Esophagus muscularis mucosa (tissue), 4 donors: ENCODE measurements at regions not wholly inside any gene's neighbourhood (a gene's known extent, or its start where the extent isn't known, plus 50 kb on each side); places are given as distances from the start of the nearest gene placed in this dataset.

Experiments
- DNase-seq: peaks from one replicate; pipeline ENCODE4 v3.0.0-alpha.2; 2017; ENCODE audit errors: extremely low spot score
- H3K27ac ChIP-seq, 4 donors: fragments of 200-600 bp; sonication (generic); replicated peaks in 1 of 4; 1 replicate in 3 of 4; 2 replicates in 1 of 4; pipeline ENCODE4 v1.5.1; 2016 to 2019; ENCODE audit warnings: mild to moderate bottlenecking in 1 of 4
- H3K27me3 ChIP-seq, 4 donors: fragments of 200-600 bp; sonication (generic); one replicate each; pipeline versions ENCODE4 v1.5.1 to v1.6.0; 2016 to 2019
- H3K36me3 ChIP-seq, 4 donors: fragments of 200-600 bp; sonication (generic); one replicate each; pipeline ENCODE4 v1.5.1; 2016 to 2019
- H3K4me1 ChIP-seq, 4 donors: fragments of 200-600 bp; sonication (generic); one replicate each; pipeline ENCODE4 v1.5.1; 2016 to 2019
- H3K4me3 ChIP-seq, 4 donors: fragments of 200-600 bp; sonication (generic); 1 replicate in 2 of 4; 2 replicates in 2 of 4; pipeline ENCODE4 v1.5.1; 2016 to 2019; ENCODE audit warnings: mild to moderate bottlenecking in 4 of 4, moderate library complexity in 1 of 4
- H3K9me3 ChIP-seq, 4 donors: fragments of 200-600 bp; sonication (generic); 1 replicate in 3 of 4; 2 replicates in 1 of 4; pipeline ENCODE4 v1.5.1; 2016 to 2019
- EP300 ChIP-seq: sonication (generic); formaldehyde crosslinking; IDR thresholded peaks from one replicate; pipeline ENCODE4 v1.6.1; 2017; ENCODE audit warnings: antibody characterized with exemption
- POLR2A ChIP-seq: fragments of 450-650 bp; IDR thresholded peaks from one replicate; pipeline ENCODE4 v1.6.1; 2017; ENCODE audit warnings: antibody characterized with exemption, moderate library complexity, mild to moderate bottlenecking, low read depth
- POLR2AphosphoS5 ChIP-seq, 2 donors: sonication (generic); formaldehyde crosslinking; IDR thresholded peaks; one replicate each; pipeline ENCODE4 v1.6.1; 2017; ENCODE audit warnings: antibody characterized with exemption in 2 of 2
- WGBS: methylation state at CpG from one replicate; pipeline ENCODE4 v1.1.5; 2018; 5-methylcytosine and 5-hydroxymethylcytosine counted together
- intact Hi-C: fragments of 100-400 bp; cut with DNase I; formaldehyde crosslinking; loops from one replicate; pipeline ENCODE4 v1.15.1; 2023
- TF ChIP-seq, protein P1 (sequence below), 3 experiments: fragments of 200-600 bp in 2 of 3; fragments of 450-650 bp in 1 of 3; sonication (generic) in 2 of 3; IDR thresholded peaks; one replicate each; pipeline ENCODE4 v1.5.1; 2017 to 2019; ENCODE audit warnings: antibody characterized with exemption in 3 of 3, mild to moderate bottlenecking in 2 of 3, moderate library complexity in 1 of 3

GRCh38 chr7:97272237-97272975 lies 154.9 kb downstream of the SDHAF3 start:
- Histone ChIP-seq H3K27ac (no peak overlapping the region), H3K36me3 (no peaks in the 10 kb centered on the region), H3K9me3 (no peaks in the 10 kb centered on the region), H3K4me3 (no peak overlapping the region), H3K4me1 (no peaks in the 10 kb centered on the region), H3K27me3 (no peaks in the 10 kb centered on the region)
- intact Hi-C loops, result no loop called here
- TF ChIP-seq POLR2A (no peak), POLR2AphosphoS5 (IDR thresholded peaks at IDR 0.05) (no peak)
- DNase-seq, result no peak
- WGBS, result 71% methylated on average over 7 of the region's 7 CpGs

DNA sequence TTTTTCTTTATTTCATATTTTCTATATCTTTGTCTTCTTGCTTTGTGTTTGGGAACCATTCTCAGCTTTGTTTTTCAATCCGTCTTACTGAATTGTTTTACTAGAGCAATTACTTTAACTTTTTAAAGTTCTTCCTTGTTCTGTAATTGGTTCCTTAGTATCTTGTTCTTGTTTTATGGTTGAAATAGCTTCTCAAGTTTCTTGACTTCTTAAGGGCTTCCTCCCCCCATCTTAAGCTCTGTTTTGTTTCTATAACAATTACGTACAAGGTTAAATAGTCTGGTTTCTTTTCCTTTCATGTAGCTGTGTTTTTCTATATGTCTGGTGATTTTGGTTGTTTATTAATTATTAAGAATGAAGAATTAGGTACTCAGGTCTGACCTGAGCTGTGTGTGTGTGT lies 158.0 kb downstream of the SDHAF3 start:
- Histone ChIP-seq H3K27me3 (no peaks in the 10 kb centered on the region), H3K9me3 (no peaks in the 10 kb centered on the region), H3K27ac (no peak overlapping the region), H3K4me1 (no peaks in the 10 kb centered on the region), H3K36me3 (no peaks in the 10 kb centered on the region), H3K4me3 (no peak overlapping the region)
- no peak for DNase-seq
- 81% methylated on average over 2 of the region's 2 CpGs for WGBS
- TF ChIP-seq POLR2AphosphoS5 (IDR thresholded peaks at IDR 0.05) (no peak), EP300 (no peak), POLR2A (no peak)
- TF ChIP-seq, protein P1, sequence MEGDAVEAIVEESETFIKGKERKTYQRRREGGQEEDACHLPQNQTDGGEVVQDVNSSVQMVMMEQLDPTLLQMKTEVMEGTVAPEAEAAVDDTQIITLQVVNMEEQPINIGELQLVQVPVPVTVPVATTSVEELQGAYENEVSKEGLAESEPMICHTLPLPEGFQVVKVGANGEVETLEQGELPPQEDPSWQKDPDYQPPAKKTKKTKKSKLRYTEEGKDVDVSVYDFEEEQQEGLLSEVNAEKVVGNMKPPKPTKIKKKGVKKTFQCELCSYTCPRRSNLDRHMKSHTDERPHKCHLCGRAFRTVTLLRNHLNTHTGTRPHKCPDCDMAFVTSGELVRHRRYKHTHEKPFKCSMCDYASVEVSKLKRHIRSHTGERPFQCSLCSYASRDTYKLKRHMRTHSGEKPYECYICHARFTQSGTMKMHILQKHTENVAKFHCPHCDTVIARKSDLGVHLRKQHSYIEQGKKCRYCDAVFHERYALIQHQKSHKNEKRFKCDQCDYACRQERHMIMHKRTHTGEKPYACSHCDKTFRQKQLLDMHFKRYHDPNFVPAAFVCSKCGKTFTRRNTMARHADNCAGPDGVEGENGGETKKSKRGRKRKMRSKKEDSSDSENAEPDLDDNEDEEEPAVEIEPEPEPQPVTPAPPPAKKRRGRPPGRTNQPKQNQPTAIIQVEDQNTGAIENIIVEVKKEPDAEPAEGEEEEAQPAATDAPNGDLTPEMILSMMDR (IDR thresholded peaks at IDR 0.05), result no peak
- intact Hi-C loops, result no loop called here

DNA sequence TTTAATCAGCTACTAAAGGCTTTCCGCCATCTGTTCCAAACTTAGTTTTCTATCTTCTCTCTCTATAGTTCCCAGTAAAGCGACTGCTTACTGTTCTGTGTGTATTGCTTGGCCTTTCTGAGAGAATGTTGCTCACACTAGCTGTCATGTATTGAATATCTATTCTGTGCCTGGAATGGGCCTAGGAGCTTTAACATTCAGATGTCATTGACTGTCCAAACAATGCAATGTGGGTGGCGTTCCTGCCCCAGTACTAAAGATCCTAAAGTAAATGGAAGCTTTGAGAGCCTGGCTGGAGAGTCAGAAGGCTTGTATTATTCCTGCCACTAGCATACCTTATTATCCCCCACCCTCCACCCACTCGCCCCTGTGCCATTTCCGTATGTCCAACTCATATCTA lies 163.5 kb downstream of the SDHAF3 start:
- Histone ChIP-seq H3K27me3 (no peaks in the 10 kb centered on the region), H3K4me1 (no peaks in the 10 kb centered on the region), H3K36me3 (no peaks in the 10 kb centered on the region), H3K4me3 (no peak overlapping the region), H3K27ac (no peak overlapping the region), H3K9me3 (no peaks in the 10 kb centered on the region)
- TF ChIP-seq POLR2AphosphoS5 (IDR thresholded peaks at IDR 0.05) (no peak), POLR2A (no peak), EP300 (no peak)
- TF ChIP-seq, protein P1 (IDR thresholded peaks at IDR 0.05), result no peak
- intact Hi-C loops, result no loop called here
- WGBS, result 71% methylated on average over 5 of the region's 5 CpGs
- no peak for DNase-seq

GRCh38 chr7:97285348-97285747 lies 167.8 kb downstream of the SDHAF3 start:
- H3K27me3 ChIP-seq, result no peaks in the 10 kb centered on the region
- H3K4me1 ChIP-seq, result no peaks in the 10 kb centered on the region
- no peaks in the 10 kb centered on the region for H3K36me3 ChIP-seq
- WGBS, result 52% methylated on average over 2 of the region's 2 CpGs
- no peak overlapping the region for H3K27ac ChIP-seq
- no peaks in the 10 kb centered on the region for H3K9me3 ChIP-seq
- no peak for DNase-seq
- H3K4me3 ChIP-seq, result no peak overlapping the region
- intact Hi-C loops, result no loop called here
- TF ChIP-seq EP300, result no peak
- TF ChIP-seq, protein P1 (IDR thresholded peaks at IDR 0.05), result no peak
- no peak for TF ChIP-seq POLR2AphosphoS5 (IDR thresholded peaks at IDR 0.05)
- TF ChIP-seq POLR2A, result no peak

DNA sequence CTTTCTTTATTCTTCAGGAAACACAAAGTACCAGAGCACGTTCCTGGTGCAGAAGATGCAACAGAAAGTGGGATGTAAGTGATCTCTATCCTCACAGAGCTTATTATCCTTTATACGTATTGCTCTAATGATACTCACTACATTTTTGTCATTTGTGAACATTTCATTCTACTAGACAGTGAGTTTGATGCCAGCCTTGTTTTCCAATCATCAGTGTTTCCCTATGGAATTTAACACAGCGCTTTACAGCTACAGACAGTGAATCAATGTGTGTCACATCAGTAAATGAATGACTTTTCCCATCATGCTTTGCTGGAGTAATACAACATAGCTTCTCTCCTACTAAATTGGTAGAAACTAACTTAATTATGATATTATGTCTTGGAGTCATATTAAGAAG lies 175.5 kb downstream of the SDHAF3 start:
- no peaks in the 10 kb centered on the region for H3K36me3 ChIP-seq
- 76% methylated on average over 3 of the region's 3 CpGs for WGBS
- intact Hi-C loops, result no loop called here
- DNase-seq, result no peak
- no peaks in the 10 kb centered on the region for H3K9me3 ChIP-seq
- TF ChIP-seq, protein P1 (IDR thresholded peaks at IDR 0.05), result no peak
- TF ChIP-seq POLR2A (no peak), EP300 (no peak), POLR2AphosphoS5 (IDR thresholded peaks at IDR 0.05) (no peak)
- H3K27ac ChIP-seq, result no peak overlapping the region
- no peak overlapping the region for H3K4me3 ChIP-seq
- H3K4me1 ChIP-seq, result no peaks in the 10 kb centered on the region
- H3K27me3 ChIP-seq, result no peaks in the 10 kb centered on the region
